GM12801 (cell line): ENCODE measurements at regions not wholly inside any gene's neighbourhood (a gene's known extent, or its start where the extent isn't known, plus 50 kb on each side); places are given as distances from the start of the nearest gene placed in this dataset.

Experiments
- TF ChIP-seq, protein P1 (sequence below): IDR thresholded peaks from one replicate; pipeline ENCODE4 v1.5.1; 2011; ENCODE audit warnings: control low read depth; ENCODE audit not compliant: insufficient read length; ENCODE audit errors: extremely low read depth

DNA sequence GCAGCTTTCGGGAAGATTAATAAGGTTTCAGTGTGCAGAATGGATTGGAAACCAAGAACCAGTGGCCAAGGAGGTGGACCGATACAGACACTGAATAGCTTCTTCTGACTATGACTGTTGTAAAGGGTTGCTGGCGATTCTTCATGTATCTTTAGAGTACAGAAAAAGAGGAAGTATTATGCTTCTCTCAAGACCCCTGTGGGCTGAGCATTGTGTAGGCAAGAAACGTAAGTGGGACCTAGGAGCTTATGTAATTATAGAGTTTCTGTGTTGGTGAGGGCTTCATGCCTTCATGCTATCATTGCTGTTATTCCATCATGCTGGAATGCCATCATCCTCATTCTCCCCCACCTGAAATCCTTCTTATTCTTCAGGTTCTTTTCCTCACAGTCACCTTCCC is 105.4 kb upstream of the AKIRIN2 start:
- TF ChIP-seq, protein P1, sequence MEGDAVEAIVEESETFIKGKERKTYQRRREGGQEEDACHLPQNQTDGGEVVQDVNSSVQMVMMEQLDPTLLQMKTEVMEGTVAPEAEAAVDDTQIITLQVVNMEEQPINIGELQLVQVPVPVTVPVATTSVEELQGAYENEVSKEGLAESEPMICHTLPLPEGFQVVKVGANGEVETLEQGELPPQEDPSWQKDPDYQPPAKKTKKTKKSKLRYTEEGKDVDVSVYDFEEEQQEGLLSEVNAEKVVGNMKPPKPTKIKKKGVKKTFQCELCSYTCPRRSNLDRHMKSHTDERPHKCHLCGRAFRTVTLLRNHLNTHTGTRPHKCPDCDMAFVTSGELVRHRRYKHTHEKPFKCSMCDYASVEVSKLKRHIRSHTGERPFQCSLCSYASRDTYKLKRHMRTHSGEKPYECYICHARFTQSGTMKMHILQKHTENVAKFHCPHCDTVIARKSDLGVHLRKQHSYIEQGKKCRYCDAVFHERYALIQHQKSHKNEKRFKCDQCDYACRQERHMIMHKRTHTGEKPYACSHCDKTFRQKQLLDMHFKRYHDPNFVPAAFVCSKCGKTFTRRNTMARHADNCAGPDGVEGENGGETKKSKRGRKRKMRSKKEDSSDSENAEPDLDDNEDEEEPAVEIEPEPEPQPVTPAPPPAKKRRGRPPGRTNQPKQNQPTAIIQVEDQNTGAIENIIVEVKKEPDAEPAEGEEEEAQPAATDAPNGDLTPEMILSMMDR: no peak

GRCh38 chr6:87806635-87807034 is 104.6 kb upstream of the AKIRIN2 start:
- TF ChIP-seq, protein P1: no peak

DNA sequence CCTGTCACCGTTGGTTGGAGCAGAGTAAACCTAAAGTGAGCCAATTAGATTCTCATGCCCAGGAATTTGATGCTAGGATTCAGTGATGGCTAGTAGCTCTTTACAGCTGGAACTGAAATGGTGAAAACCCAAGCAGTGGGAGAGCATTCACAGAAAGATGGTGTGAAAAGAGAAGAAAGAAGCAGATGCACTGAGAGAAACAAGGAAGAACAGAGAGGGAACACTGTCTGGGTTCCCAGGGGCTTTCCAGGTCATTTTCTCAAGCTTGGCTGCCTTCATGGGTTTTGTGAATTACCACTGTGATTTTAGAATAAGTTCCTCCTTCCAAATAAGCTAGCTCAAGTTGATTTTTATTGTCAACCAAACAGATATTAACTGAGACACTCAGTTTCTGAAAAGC is 104.1 kb upstream of the AKIRIN2 start:
- TF ChIP-seq, protein P1: no peak

- TF ChIP-seq, protein P1: no peak
These were observed 101.8 kb upstream of the AKIRIN2 start for GRCh38 chr6:87803791-87804190.

DNA sequence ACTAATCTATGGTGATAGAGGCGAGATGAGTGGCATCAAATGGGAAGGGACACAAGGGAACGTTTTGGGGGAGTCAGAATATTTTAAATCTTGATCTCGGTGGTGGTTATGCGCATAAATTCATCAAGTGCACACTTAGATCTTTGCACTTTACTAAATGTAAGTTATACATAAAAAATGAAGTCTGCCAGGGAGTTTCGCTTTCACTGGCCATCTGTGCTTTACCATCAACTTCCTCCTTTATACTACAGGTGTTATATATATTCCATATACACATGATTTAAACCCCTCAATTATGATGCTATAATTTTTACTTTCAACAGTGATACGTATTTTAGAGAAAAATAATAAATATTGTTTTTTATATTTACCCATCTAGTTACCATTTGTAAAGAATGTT is 97.6 kb upstream of the AKIRIN2 start:
- TF ChIP-seq, protein P1: no peak

DNA sequence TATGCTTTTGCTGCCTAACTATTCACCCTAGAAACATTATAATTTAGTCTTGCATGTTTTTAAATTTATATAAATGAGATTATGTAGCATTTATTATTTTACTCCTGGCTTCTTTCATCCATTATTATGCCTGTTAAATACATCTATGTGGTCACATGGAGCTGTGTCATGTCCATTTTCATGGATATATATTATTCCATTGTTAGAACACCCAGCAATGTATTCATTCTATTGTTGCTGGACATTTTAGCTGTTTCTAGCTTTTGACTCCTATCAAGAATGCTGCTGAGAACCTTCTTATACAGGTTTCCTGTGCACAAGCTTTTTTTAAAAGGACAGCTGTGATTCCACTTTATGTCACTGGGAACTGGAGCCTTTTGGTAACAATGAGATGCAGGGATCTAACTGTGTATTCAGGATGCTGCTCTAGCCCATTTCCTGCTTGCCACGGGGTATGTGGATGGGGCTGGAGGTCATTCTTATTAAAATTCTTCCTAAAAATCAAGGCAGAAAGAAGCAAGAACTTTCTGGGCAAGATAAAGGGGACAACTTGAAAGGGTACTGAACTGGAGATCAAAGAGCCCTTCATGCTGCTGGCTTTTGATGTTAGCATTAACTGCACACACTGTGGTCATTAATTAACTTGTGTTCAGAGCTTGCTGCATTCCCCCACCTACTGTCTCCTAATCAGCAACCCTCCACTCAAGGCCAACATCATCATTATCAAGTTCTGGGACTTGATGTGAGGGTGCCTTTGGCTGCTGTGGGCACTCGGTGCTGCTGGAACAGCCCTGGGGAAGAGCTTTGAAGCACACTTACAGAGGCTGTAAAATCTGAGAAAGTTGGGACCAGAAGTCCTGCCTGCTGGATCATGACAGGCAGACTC is 96.6 kb upstream of the AKIRIN2 start:
- TF ChIP-seq, protein P1: no peak

- TF ChIP-seq, protein P1: no peak
These were observed 93.2 kb upstream of the AKIRIN2 start for GRCh38 chr6:87794922-87795885.
